Hepatocyte (in vitro differentiated cells): ENCODE measurements at regions not wholly inside any gene's neighbourhood (a gene's known extent, or its start where the extent isn't known, plus 50 kb on each side); places are given as distances from the start of the nearest gene placed in this dataset.

ENCODE experiments used
- DNase-seq: peaks from one replicate; pipeline ENCODE4 v3.0.0-alpha.2; 2016; ENCODE audit warnings: low spot score
- H2AFZ ChIP-seq: fragments of 200-600 bp; sonication (generic); 2 replicates; pipeline ENCODE4 v1.6.0; 2016; ENCODE audit warnings: antibody characterized with exemption, mild to moderate bottlenecking
- H3K27ac ChIP-seq: fragments of 200-600 bp; sonication (generic); 2 replicates; pipeline ENCODE4 v1.5.1; 2016; ENCODE audit warnings: mild to moderate bottlenecking
- H3K27me3 ChIP-seq: fragments of 200-600 bp; sonication (generic); 2 replicates; pipeline ENCODE4 v1.6.1; 2016
- H3K36me3 ChIP-seq: fragments of 200-600 bp; sonication (generic); replicated peaks from 2 replicates; pipeline ENCODE4 v1.5.1; 2016; ENCODE audit warnings: low read depth; ENCODE audit not compliant: insufficient read depth
- H3K4me1 ChIP-seq: fragments of 200-600 bp; sonication (generic); 2 replicates; pipeline ENCODE4 v1.5.1; 2016; ENCODE audit warnings: mild to moderate bottlenecking, moderate library complexity; ENCODE audit not compliant: insufficient read depth
- H3K4me2 ChIP-seq: fragments of 200-600 bp; sonication (generic); 2 replicates; pipeline ENCODE4 v1.6.0; 2016
- H3K4me3 ChIP-seq: fragments of 200-600 bp; sonication (generic); 2 replicates; pipeline ENCODE4 v1.5.1; 2016; ENCODE audit warnings: mild to moderate bottlenecking
- H3K79me2 ChIP-seq: fragments of 200-600 bp; sonication (generic); 2 replicates; pipeline ENCODE4 v1.6.0; 2017; ENCODE audit warnings: mild to moderate bottlenecking
- H3K9me2 ChIP-seq: fragments of 200-600 bp; sonication (generic); replicated peaks from 2 replicates; pipeline ENCODE4 v1.6.0; 2017; ENCODE audit warnings: mild to moderate bottlenecking; ENCODE audit not compliant: insufficient read depth
- H3K9me3 ChIP-seq: fragments of 200-600 bp; sonication (generic); 2 replicates; pipeline ENCODE4 v1.5.1; 2016; ENCODE audit warnings: low read depth, mild to moderate bottlenecking
- H4K20me1 ChIP-seq: fragments of 200-600 bp; sonication (generic); 2 replicates; pipeline ENCODE4 v1.6.0; 2016; ENCODE audit warnings: mild to moderate bottlenecking; ENCODE audit not compliant: insufficient read depth, poor library complexity, severe bottlenecking
- CTCF ChIP-seq: fragments of 200-600 bp; sonication (generic); IDR thresholded peaks from 2 replicates; pipeline ENCODE4 v1.5.1; 2016; ENCODE audit warnings: antibody characterized with exemption, mild to moderate bottlenecking; ENCODE audit not compliant: poor library complexity
- EZH2 ChIP-seq: fragments of 200-600 bp; sonication (generic); IDR thresholded peaks from 2 replicates; pipeline ENCODE4 v1.6.1; 2016; ENCODE audit warnings: antibody characterized with exemption, mild to moderate bottlenecking, borderline replicate concordance
- EZH2phosphoT487 ChIP-seq: fragments of 200-600 bp; sonication (generic); IDR thresholded peaks from one replicate; pipeline ENCODE4 v1.6.1; 2018; ENCODE audit warnings: antibody characterized with exemption, mild to moderate bottlenecking, low read depth, moderate library complexity; ENCODE audit not compliant: unreplicated experiment, severe bottlenecking
- WGBS: methylation state at CpG from one replicate; pipeline ENCODE4 v1.1.6; 2016; ENCODE audit warnings: low lambda C conversion rate; ENCODE audit errors: missing lambda C conversion rate; 5-methylcytosine and 5-hydroxymethylcytosine counted together

- Histone ChIP-seq H3K4me2 (no peak overlapping the region), H3K27me3 (no peaks in the 10 kb centered on the region), H3K9me3 (no peaks in the 10 kb centered on the region), H3K4me3 (no peak overlapping the region), H3K79me2 (no peaks in the 10 kb centered on the region), H3K9me2 (no peaks in the 10 kb centered on the region), H3K4me1 (no peaks in the 10 kb centered on the region), H2AFZ (no peak overlapping the region), H3K27ac (no peak overlapping the region), H4K20me1 (no peaks in the 10 kb centered on the region), H3K36me3 (no peaks in the 10 kb centered on the region)
- 76% methylated on average over 5 of the region's 5 CpGs for WGBS
- TF ChIP-seq EZH2 (no peak), CTCF (no peak)
- no peak for DNase-seq
These were observed 258.3 kb upstream of the CAMK1G start for GRCh38 chr1:209324901-209325871.

- WGBS, result 81% methylated on average over 2 of the region's 2 CpGs
- no peak for DNase-seq
- H3K27me3 ChIP-seq, result no peaks in the 10 kb centered on the region
These were observed 257.4 kb upstream of the CAMK1G start for GRCh38 chr1:209326076-209326475.

GRCh38 chr1:209326831-209327230 is 256.7 kb upstream of the CAMK1G start:
- no peak overlapping the region for H3K4me2 ChIP-seq
- no peaks in the 10 kb centered on the region for H3K27me3 ChIP-seq
- WGBS, result 92% methylated on average over 7 of the region's 7 CpGs
- H2AFZ ChIP-seq, result no peak overlapping the region
- no peaks in the 10 kb centered on the region for H3K4me1 ChIP-seq
- TF ChIP-seq CTCF (no peak), EZH2 (no peak), EZH2phosphoT487 (no peak)
- H4K20me1 ChIP-seq, result no peaks in the 10 kb centered on the region
- H3K36me3 ChIP-seq, result no peaks in the 10 kb centered on the region
- H3K27ac ChIP-seq, result no peak overlapping the region
- no peaks in the 10 kb centered on the region for H3K9me2 ChIP-seq
- H3K79me2 ChIP-seq, result no peaks in the 10 kb centered on the region
- H3K4me3 ChIP-seq, result no peak overlapping the region
- DNase-seq, result no peak
- no peaks in the 10 kb centered on the region for H3K9me3 ChIP-seq

More at GRCh38 chr1:209326076-209326475, 257.4 kb upstream of the CAMK1G start:
- Histone ChIP-seq H3K27ac (no peak overlapping the region), H3K9me3 (no peaks in the 10 kb centered on the region), H4K20me1 (no peaks in the 10 kb centered on the region), H3K4me3 (no peak overlapping the region), H2AFZ (no peak overlapping the region), H3K36me3 (no peaks in the 10 kb centered on the region), H3K4me1 (no peaks in the 10 kb centered on the region), H3K4me2 (no peak overlapping the region), H3K9me2 (no peaks in the 10 kb centered on the region), H3K79me2 (no peaks in the 10 kb centered on the region)
- TF ChIP-seq EZH2phosphoT487 (no peak), EZH2 (no peak), CTCF (no peak)
